HepG2 (cell line): ENCODE measurements at regions not wholly inside any gene's neighbourhood (a gene's known extent, or its start where the extent isn't known, plus 50 kb on each side); places are given as distances from the start of the nearest gene placed in this dataset.

Source experiments
- CBX2 ChIP-seq, 2 experiments: fragments of 200-600 bp in 1 of 2; sonication (generic); formaldehyde crosslinking in 1 of 2; IDR thresholded peaks; 2 replicates each; pipeline versions ENCODE4 v1.7.0 to v1.8.1; 2018 to 2022; ENCODE audit warnings: low read depth in 2 of 2, low read length in 1 of 2, mild to moderate bottlenecking in 1 of 2, missing genetic modification reagents in 1 of 2
- DNMT3B ChIP-seq: conservative IDR thresholded peaks from 2 replicates; pipeline ENCODE4 v1.6.1; 2016; ENCODE audit warnings: missing biosample characterization, control low read depth
- GFI1 ChIP-seq: sonication (generic); formaldehyde crosslinking; IDR thresholded peaks from 2 replicates; pipeline ENCODE4 v1.5.0; 2020; ENCODE audit warnings: missing genetic modification reagents, mild to moderate bottlenecking, borderline replicate concordance
- HIC2 ChIP-seq: sonication (generic); formaldehyde crosslinking; IDR thresholded peaks from 2 replicates; pipeline ENCODE4 v1.9.0; 2022; ENCODE audit warnings: low read depth, missing genetic modification reagents
- HMG20B ChIP-seq: conservative IDR thresholded peaks from 2 replicates; pipeline ENCODE4 v1.6.1; 2016; ENCODE audit warnings: missing genetic modification reagents, missing compliant biosample characterization
- HNRNPL ChIP-seq: fragments of 200-400 bp; formaldehyde crosslinking; IDR thresholded peaks from 2 replicates; pipeline ENCODE4 v1.6.1; 2017; ENCODE audit warnings: mild to moderate bottlenecking, low read depth, low read length
- KDM5A ChIP-seq: fragments of 200-600 bp; sonication (generic); IDR thresholded peaks from 2 replicates; pipeline ENCODE4 v1.7.0; 2018; ENCODE audit warnings: antibody characterized with exemption, mild to moderate bottlenecking, low read length, borderline replicate concordance
- KLF11 ChIP-seq: IDR thresholded peaks from 2 replicates; pipeline ENCODE4 v1.6.1; 2016; ENCODE audit warnings: missing compliant biosample characterization
- NR2C2 ChIP-seq: sonication (generic); formaldehyde crosslinking; IDR thresholded peaks from 2 replicates; pipeline ENCODE4 v1.4.0; 2020; ENCODE audit warnings: missing genetic modification reagents, mild to moderate bottlenecking, moderate library complexity, borderline replicate concordance
- PRMT3 ChIP-seq: sonication (generic); formaldehyde crosslinking; IDR thresholded peaks from 2 replicates; pipeline ENCODE4 v1.8.1; 2022; ENCODE audit warnings: low read depth, mild to moderate bottlenecking, moderate library complexity, missing genetic modification reagents, borderline replicate concordance
- REL ChIP-seq: sonication (generic); formaldehyde crosslinking; conservative IDR thresholded peaks from 2 replicates; pipeline ENCODE4 v1.8.0; 2022; ENCODE audit warnings: mild to moderate bottlenecking, missing genetic modification reagents, moderate library complexity
- TEAD2 ChIP-seq: sonication (generic); formaldehyde crosslinking; IDR thresholded peaks from 2 replicates; pipeline ENCODE4 v1.9.0; 2021; ENCODE audit warnings: missing genetic modification reagents
- TRIM24 ChIP-seq: sonication (generic); formaldehyde crosslinking; IDR thresholded peaks from 2 replicates; pipeline ENCODE4 v1.8.0; 2022; ENCODE audit warnings: mild to moderate bottlenecking, missing genetic modification reagents
- ZFYVE20 ChIP-seq: sonication (generic); formaldehyde crosslinking; IDR thresholded peaks from 2 replicates; pipeline ENCODE4 v1.8.0; 2023; ENCODE audit warnings: low read depth, mild to moderate bottlenecking, moderate library complexity, missing genetic modification reagents, borderline replicate concordance
- ZNF138 ChIP-seq: sonication (generic); formaldehyde crosslinking; IDR thresholded peaks from 2 replicates; pipeline ENCODE4 v1.5.0; 2020; ENCODE audit warnings: mild to moderate bottlenecking, low read depth, missing genetic modification reagents
- ZNF501 ChIP-seq: sonication (generic); formaldehyde crosslinking; IDR thresholded peaks from 2 replicates; pipeline ENCODE4 v1.5.1; 2020; ENCODE audit warnings: mild to moderate bottlenecking, moderate library complexity, missing genetic modification reagents
- TF ChIP-seq, protein P1 (sequence below): sonication (generic); formaldehyde crosslinking; IDR thresholded peaks from 2 replicates; pipeline ENCODE4 v1.4.0; 2020; ENCODE audit warnings: mild to moderate bottlenecking, missing genetic modification reagents
- TF ChIP-seq, protein P2 (sequence below): sonication (generic); formaldehyde crosslinking; IDR thresholded peaks from 2 replicates; pipeline ENCODE4 v1.5.0; 2020; ENCODE audit warnings: missing genetic modification reagents
- TF ChIP-seq, protein P3 (sequence below): sonication (generic); formaldehyde crosslinking; IDR thresholded peaks from 2 replicates; pipeline ENCODE4 v1.4.0; 2020; ENCODE audit warnings: missing genetic modification reagents
- TF ChIP-seq, protein P4 (sequence below): sonication (generic); formaldehyde crosslinking; IDR thresholded peaks from 2 replicates; pipeline ENCODE4 v1.8.1; 2023; ENCODE audit warnings: mild to moderate bottlenecking, missing genetic modification reagents

DNA sequence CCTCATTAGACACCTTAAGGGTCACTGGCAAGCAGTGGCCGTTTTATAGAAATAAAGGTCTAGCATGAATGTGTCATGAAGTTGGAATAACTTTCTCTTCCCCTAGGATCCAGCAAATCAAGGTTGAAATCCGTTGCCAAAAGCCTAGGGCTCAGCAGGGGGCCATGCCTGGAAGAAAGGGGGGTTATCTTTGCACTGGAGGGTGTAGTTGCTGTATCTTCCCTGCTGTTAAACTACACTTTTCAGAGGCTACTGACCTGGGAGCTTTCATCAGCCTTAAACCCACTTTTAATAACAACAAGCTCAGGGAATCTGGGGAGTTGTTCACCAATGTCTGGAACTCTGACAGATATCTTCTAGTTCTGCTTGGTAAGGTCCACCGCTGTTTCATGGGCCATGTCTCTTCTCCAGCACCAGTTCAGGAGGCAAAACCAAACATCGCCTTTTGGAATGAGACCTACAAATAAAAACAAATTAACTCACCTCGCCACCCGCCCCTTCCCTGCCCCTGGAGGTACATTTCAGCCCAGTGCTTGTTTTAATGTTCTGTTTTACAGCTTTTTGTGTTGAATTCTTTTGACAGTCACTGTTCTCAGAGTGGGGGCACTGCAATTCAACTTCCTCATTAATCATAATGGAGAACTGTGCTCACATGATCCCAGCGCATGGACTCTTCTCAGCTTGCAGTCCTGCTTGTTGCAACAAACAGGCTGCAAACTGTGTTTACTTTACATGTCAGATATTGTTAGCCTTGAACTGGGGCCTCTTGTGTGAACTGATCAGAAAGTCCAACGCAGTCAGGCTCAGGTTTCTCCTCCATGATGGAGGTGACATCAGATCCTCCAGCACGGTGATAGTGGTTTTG lies 508.7 kb downstream of the KCNJ2 start (continued):
- no peak for TF ChIP-seq CBX2 (IDR thresholded peaks at IDR 0.05; ENCODE audit: low read depth, low read length)
- 0 out of 2 replicates have a peak, but pooled peaks have one; percentile 42 for TF ChIP-seq CBX2 (CRISPR knock-in tag; IDR thresholded peaks at IDR 0.05; ENCODE audit: low read depth)
- TF ChIP-seq, protein P1, sequence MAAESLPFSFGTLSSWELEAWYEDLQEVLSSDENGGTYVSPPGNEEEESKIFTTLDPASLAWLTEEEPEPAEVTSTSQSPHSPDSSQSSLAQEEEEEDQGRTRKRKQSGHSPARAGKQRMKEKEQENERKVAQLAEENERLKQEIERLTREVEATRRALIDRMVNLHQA (CRISPR knock-in tag) = no peak
- no peak for TF ChIP-seq GFI1 (CRISPR knock-in tag)
- no peak for TF ChIP-seq KLF11 (CRISPR knock-in tag)
- no peak for TF ChIP-seq HNRNPL
- TF ChIP-seq, protein P2, sequence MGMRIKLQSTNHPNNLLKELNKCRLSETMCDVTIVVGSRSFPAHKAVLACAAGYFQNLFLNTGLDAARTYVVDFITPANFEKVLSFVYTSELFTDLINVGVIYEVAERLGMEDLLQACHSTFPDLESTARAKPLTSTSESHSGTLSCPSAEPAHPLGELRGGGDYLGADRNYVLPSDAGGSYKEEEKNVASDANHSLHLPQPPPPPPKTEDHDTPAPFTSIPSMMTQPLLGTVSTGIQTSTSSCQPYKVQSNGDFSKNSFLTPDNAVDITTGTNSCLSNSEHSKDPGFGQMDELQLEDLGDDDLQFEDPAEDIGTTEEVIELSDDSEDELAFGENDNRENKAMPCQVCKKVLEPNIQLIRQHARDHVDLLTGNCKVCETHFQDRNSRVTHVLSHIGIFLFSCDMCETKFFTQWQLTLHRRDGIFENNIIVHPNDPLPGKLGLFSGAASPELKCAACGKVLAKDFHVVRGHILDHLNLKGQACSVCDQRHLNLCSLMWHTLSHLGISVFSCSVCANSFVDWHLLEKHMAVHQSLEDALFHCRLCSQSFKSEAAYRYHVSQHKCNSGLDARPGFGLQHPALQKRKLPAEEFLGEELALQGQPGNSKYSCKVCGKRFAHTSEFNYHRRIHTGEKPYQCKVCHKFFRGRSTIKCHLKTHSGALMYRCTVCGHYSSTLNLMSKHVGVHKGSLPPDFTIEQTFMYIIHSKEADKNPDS = no peak
- no peak for TF ChIP-seq HMG20B (CRISPR knock-in tag)
- 0 out of 2 replicates have a peak, but pooled peaks have one; percentile 58 for TF ChIP-seq REL (CRISPR knock-in tag)
- TF ChIP-seq NR2C2 (CRISPR knock-in tag) = peak; percentile 89
- no peak for TF ChIP-seq PRMT3 (CRISPR knock-in tag)
- TF ChIP-seq ZNF501 (CRISPR knock-in tag) = 0 out of 2 replicates have a peak, but pooled peaks have one; percentile 53
- TF ChIP-seq, protein P3, sequence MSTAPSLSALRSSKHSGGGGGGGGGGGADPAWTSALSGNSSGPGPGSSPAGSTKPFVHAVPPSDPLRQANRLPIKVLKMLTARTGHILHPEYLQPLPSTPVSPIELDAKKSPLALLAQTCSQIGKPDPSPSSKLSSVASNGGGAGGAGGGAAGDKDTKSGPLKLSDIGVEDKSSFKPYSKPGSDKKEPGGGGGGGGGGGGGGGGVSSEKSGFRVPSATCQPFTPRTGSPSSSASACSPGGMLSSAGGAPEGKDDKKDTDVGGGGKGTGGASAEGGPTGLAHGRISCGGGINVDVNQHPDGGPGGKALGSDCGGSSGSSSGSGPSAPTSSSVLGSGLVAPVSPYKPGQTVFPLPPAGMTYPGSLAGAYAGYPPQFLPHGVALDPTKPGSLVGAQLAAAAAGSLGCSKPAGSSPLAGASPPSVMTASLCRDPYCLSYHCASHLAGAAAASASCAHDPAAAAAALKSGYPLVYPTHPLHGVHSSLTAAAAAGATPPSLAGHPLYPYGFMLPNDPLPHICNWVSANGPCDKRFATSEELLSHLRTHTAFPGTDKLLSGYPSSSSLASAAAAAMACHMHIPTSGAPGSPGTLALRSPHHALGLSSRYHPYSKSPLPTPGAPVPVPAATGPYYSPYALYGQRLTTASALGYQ = no peak
- TF ChIP-seq ZNF138 = no peak
- TF ChIP-seq TRIM24 (CRISPR knock-in tag) = peak; percentile 41; the same call in 1 of the 2 replicates
- TF ChIP-seq KDM5A = no peak
- TF ChIP-seq DNMT3B (CRISPR knock-in tag) = 0 out of 2 replicates have a peak, but pooled peaks have one; percentile 83
- no peak for TF ChIP-seq HIC2 (CRISPR knock-in tag)
- TF ChIP-seq, protein P4, sequence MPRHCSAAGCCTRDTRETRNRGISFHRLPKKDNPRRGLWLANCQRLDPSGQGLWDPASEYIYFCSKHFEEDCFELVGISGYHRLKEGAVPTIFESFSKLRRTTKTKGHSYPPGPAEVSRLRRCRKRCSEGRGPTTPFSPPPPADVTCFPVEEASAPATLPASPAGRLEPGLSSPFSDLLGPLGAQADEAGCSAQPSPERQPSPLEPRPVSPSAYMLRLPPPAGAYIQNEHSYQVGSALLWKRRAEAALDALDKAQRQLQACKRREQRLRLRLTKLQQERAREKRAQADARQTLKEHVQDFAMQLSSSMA (CRISPR knock-in tag) = 0 out of 2 replicates have a peak, but pooled peaks have one; percentile 29
- TF ChIP-seq ZFYVE20 = no peak
- TF ChIP-seq TEAD2 (CRISPR knock-in tag) = no peak
